Stimulated activated CD4-positive, alpha-beta T cell treated with anti-CD3 and anti-CD28 coated beads, Interleukin-1b, Interleukin-23, amount 100 ng/mL, for 48 hours (primary cell): ENCODE measurements at regions not wholly inside any gene's neighbourhood (a gene's known extent, or its start where the extent isn't known, plus 50 kb on each side); places are given as distances from the start of the nearest gene placed in this dataset.

Source experiments
- DNase-seq: peaks from one replicate; pipeline ENCODE4 v3.0.0-alpha.2; 2020

- DNase-seq, result no peak
These were observed 203.5 kb upstream of the TSHZ2 start for GRCh38 chr20:52768694-52769093.

GRCh38 chr20:52766645-52767435 is 205.3 kb upstream of the TSHZ2 start:
- no peak for DNase-seq

GRCh38 chr20:52763321-52763853 is 208.8 kb upstream of the TSHZ2 start:
- no peak for DNase-seq

- no peak for DNase-seq
These were observed 210.3 kb upstream of the TSHZ2 start for GRCh38 chr20:52761867-52762266.

- DNase-seq, result no peak
These were observed 211.4 kb upstream of the TSHZ2 start for GRCh38 chr20:52760791-52761190.

- no peak for DNase-seq
These were observed 214.7 kb upstream of the TSHZ2 start for GRCh38 chr20:52757411-52757810.

GRCh38 chr20:52755744-52756143 is 216.4 kb upstream of the TSHZ2 start:
- DNase-seq, result no peak

GRCh38 chr20:52754366-52754765 is 217.8 kb upstream of the TSHZ2 start:
- no peak for DNase-seq

GRCh38 chr20:52752023-52752422 is 220.1 kb upstream of the TSHZ2 start:
- DNase-seq, result no peak

- DNase-seq, result no peak
These were observed 220.6 kb upstream of the TSHZ2 start for GRCh38 chr20:52751571-52751970.

GRCh38 chr20:52749938-52750337 is 222.2 kb upstream of the TSHZ2 start:
- DNase-seq, result no peak

GRCh38 chr20:52748990-52749389 is 223.2 kb upstream of the TSHZ2 start:
- DNase-seq, result no peak

- DNase-seq, result no peak
These were observed 223.7 kb upstream of the TSHZ2 start for GRCh38 chr20:52748285-52748932.

GRCh38 chr20:52747845-52748284 is 224.3 kb upstream of the TSHZ2 start:
- no peak for DNase-seq

GRCh38 chr20:52746770-52747169 is 225.4 kb upstream of the TSHZ2 start:
- DNase-seq, result no peak

- no peak for DNase-seq
These were observed 226.0 kb upstream of the TSHZ2 start for GRCh38 chr20:52746190-52746589.

GRCh38 chr20:52744441-52744840 is 227.7 kb upstream of the TSHZ2 start:
- DNase-seq, result no peak

GRCh38 chr20:52738081-52738480 is 234.1 kb upstream of the TSHZ2 start:
- DNase-seq, result no peak

- no peak for DNase-seq
These were observed 235.7 kb upstream of the TSHZ2 start for GRCh38 chr20:52736507-52736906.

- DNase-seq, result no peak
These were observed 241.1 kb upstream of the TSHZ2 start for GRCh38 chr20:52731093-52731492.

- no peak for DNase-seq
These were observed 244.3 kb upstream of the TSHZ2 start for GRCh38 chr20:52727740-52728456.

GRCh38 chr20:52724541-52724940 is 247.6 kb upstream of the TSHZ2 start:
- DNase-seq, result no peak

- no peak for DNase-seq
These were observed 249.1 kb upstream of the TSHZ2 start for GRCh38 chr20:52722926-52723688.
